ENCODE measurements at regions not wholly inside any gene's neighbourhood (a gene's known extent, or its start where the extent isn't known, plus 50 kb on each side); places are given as distances from the start of the nearest gene placed in this dataset.

DNA sequence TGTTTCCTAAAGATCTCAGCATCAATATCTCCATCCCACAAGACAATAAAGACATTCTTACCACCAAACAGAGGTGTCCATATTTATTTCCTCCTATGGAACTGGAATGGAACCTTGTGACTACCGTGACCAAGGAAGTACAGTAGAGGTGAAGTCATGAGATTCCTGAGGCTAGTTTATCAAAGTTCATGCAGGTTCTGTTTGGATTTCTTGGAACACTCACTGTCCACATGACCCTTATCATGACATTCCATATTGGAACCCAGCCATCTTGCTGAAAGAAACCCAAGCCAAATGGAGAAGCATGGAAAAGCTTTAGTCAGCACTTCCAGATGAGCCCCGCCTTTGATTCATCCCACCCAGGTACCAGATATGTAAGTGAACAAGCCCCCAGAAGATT lies 516.0 kb upstream of the POU3F3 start:
- TF ChIP-seq GATA1 (IDR thresholded peaks at IDR 0.05; ENCODE audit: low read depth, low read length): no peak
- TF ChIP-seq POLR2A (IDR thresholded peaks at IDR 0.05; ENCODE audit: low read length): no peak

GRCh38 chr2:104340162-104340561 lies 513.8 kb upstream of the POU3F3 start:
- TF ChIP-seq POLR2A (IDR thresholded peaks at IDR 0.05; ENCODE audit: low read length): no peak
- DNase-seq: no peak

More for the DNA sequence above, 516.0 kb upstream of the POU3F3 start:
- DNase-seq: no peak

GRCh38 chr2:104340879-104341828 lies 512.8 kb upstream of the POU3F3 start:
- no peak for DNase-seq
- TF ChIP-seq POLR2A (IDR thresholded peaks at IDR 0.05; ENCODE audit: low read length): no peak
- no peak for TF ChIP-seq GATA1 (IDR thresholded peaks at IDR 0.05; ENCODE audit: low read depth, low read length)

GRCh38 chr2:104344306-104344705 lies 509.6 kb upstream of the POU3F3 start:
- no peak for TF ChIP-seq GATA1 (IDR thresholded peaks at IDR 0.05; ENCODE audit: low read depth, low read length)
- TF ChIP-seq POLR2A (IDR thresholded peaks at IDR 0.05; ENCODE audit: low read length): no peak
- no peak for DNase-seq

GRCh38 chr2:104344985-104345384 lies 508.9 kb upstream of the POU3F3 start:
- no peak for DNase-seq
- TF ChIP-seq POLR2A (IDR thresholded peaks at IDR 0.05; ENCODE audit: low read length) (no peak), GATA1 (IDR thresholded peaks at IDR 0.05; ENCODE audit: low read depth, low read length) (no peak)

GRCh38 chr2:104358122-104358521 lies 495.8 kb upstream of the POU3F3 start:
- DNase-seq: no peak
- TF ChIP-seq GATA1 (IDR thresholded peaks at IDR 0.05; ENCODE audit: low read depth, low read length) (no peak), POLR2A (IDR thresholded peaks at IDR 0.05; ENCODE audit: low read length) (no peak)

GRCh38 chr2:104361414-104361813 lies 492.5 kb upstream of the POU3F3 start:
- DNase-seq: no peak
- TF ChIP-seq POLR2A (IDR thresholded peaks at IDR 0.05; ENCODE audit: low read length): no peak
- no peak for TF ChIP-seq GATA1 (IDR thresholded peaks at IDR 0.05; ENCODE audit: low read depth, low read length)

DNA sequence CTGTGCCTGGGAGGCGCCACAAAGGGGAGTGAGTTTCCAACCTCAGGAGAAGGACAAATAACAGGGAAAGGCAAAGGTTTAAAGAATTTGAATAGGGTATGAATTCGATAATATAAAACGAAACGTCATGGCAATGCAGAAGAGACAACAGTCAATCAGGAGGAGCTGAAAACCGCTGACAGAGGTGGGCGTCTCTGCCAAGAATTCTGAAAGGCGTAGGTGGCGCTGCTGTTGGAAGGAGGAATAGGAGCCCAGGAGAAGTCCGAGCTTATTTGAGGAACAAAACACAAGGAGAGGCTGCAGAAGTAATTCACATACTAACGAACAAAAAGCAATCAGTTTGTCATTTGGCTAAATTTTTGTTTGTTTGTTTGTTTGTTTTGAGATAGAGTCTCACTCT lies 485.8 kb upstream of the POU3F3 start:
- TF ChIP-seq GATA1 (IDR thresholded peaks at IDR 0.05; ENCODE audit: low read depth, low read length): no peak
- TF ChIP-seq POLR2A (IDR thresholded peaks at IDR 0.05; ENCODE audit: low read length): no peak
- DNase-seq: no peak

GRCh38 chr2:104371087-104371781 lies 482.7 kb upstream of the POU3F3 start:
- TF ChIP-seq POLR2A (IDR thresholded peaks at IDR 0.05; ENCODE audit: low read length): no peak
- no peak for TF ChIP-seq GATA1 (IDR thresholded peaks at IDR 0.05; ENCODE audit: low read depth, low read length)
- DNase-seq: no peak

- DNase-seq: no peak
- TF ChIP-seq GATA1 (IDR thresholded peaks at IDR 0.05; ENCODE audit: low read depth, low read length) (no peak), POLR2A (IDR thresholded peaks at IDR 0.05; ENCODE audit: low read length) (no peak)
These were observed 478.7 kb upstream of the POU3F3 start for GRCh38 chr2:104375206-104375605.

- TF ChIP-seq POLR2A (IDR thresholded peaks at IDR 0.05; ENCODE audit: low read length) (no peak), GATA1 (IDR thresholded peaks at IDR 0.05; ENCODE audit: low read depth, low read length) (no peak)
- no peak for DNase-seq
These were observed 475.0 kb upstream of the POU3F3 start for GRCh38 chr2:104378853-104379374.

DNA sequence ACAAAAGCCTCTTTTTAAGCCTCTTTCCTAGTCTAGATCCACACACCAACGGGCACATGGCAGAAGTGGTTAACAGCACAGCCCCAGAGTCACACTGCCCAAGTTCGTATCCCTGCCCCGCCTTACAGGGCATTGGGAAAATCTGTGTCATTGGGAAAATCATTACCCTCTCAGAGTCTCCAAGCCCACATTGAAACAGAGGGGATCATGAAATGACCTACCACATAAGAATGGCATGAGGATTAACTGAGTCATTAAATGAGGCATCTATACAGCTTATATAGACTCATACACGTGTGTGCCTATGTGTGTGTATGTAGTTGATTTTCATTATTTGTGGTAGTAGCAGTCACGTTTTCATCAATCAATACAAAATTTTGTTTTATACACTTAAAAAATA lies 469.0 kb upstream of the POU3F3 start:
- TF ChIP-seq POLR2A (IDR thresholded peaks at IDR 0.05; ENCODE audit: low read length) (no peak), GATA1 (IDR thresholded peaks at IDR 0.05; ENCODE audit: low read depth, low read length) (no peak)
- DNase-seq: no peak

DNA sequence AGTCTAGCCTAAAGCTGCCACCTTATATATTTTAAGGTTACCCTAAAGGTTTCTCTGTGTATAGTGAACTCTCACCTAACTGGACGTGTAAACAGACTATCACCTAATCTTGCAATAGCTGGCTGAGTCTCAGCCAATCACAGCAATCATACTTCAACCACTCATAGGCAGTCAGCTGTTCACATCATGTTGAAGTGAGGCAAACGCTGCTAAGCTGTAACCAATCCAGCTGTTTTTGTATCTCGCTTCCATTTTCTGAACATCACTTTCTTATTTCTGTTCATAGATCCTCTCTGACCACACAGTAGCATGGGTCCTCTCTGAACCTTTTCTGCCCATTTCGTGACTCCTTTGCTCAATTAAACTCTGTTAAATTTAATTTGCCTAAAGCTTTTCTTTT lies 468.2 kb upstream of the POU3F3 start:
- TF ChIP-seq POLR2A (IDR thresholded peaks at IDR 0.05; ENCODE audit: low read length) (no peak), GATA1 (IDR thresholded peaks at IDR 0.05; ENCODE audit: low read depth, low read length) (no peak)

DNA sequence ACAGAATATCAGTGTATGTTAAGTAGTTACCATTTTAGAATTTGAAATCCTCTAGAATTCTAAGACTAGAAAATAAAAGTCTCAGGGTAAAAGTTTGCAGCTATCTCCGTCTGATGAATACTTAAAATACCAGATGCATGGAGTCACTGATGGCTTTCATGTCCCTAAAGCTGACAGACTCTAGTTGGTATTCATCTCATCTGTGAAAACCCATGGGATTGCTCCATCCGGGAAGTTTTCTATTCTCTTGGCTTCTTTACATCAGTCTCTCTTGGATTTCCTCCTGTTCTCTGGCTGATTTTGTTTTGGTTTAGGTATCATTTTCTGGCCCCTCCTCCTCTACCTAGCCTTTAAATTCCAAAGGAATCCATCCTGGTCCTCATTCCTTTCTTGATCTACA lies 465.6 kb upstream of the POU3F3 start:
- DNase-seq: no peak
- TF ChIP-seq POLR2A (IDR thresholded peaks at IDR 0.05; ENCODE audit: low read length): no peak
- no peak for TF ChIP-seq GATA1 (IDR thresholded peaks at IDR 0.05; ENCODE audit: low read depth, low read length)

More for the DNA sequence above, 468.2 kb upstream of the POU3F3 start:
- DNase-seq: no peak
